GM21526 (cell line): ENCODE measurements at regions not wholly inside any gene's neighbourhood (a gene's known extent, or its start where the extent isn't known, plus 50 kb on each side); places are given as distances from the start of the nearest gene placed in this dataset.
"Not testable (repeated sequence)": the region's sequence is repeated elsewhere in the genome, so short reads cannot be mapped to it uniquely, and the experiment has no call there.

Experiments
- ATAC-seq: cut with Tn5 transposase; IDR thresholded peaks from one replicate; pipeline ENCODE4 v1.9.1; 2021; ENCODE audit warnings: moderate library complexity; ENCODE audit not compliant: unreplicated experiment, low FRiP score

DNA sequence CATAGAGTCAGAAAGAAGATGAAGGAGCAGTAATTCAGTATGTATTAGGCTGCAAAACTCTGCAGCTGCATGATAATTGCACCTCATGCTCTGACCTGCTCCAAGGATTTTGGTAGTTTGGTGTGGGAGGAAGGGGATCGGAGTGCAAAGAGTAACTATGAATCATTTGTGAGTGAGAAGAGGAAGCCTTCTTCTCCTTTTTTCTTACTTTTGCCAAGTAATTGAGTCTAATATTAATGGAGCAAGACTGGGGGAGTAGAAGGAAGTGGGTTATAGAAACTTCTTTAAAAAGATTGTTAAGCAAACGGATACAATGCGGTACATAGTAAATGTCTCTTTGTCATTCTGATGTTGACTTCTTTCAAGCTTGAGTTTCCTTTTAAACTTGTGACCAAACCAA, 276.5 kb downstream of the EDEM1 start:
- ATAC-seq = no peak

DNA sequence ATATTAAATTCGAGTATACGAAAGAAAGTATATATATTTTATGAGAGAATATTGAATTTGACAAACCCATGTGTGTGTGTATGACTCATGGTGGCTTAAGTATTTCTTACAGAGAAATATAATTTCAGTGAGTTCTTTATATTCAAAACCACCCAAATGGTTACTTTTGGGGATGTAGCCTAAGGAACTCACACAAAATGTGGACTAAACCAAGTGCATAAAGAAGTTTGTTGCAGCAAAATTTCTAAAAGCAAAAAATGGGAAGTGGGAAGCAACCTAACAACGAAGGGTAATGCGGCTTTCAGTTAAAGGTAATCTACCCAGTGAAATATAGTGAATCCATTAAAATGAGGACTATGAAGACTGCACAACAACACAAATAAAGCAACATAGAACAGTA, 277.1 kb downstream of the EDEM1 start:
- no peak for ATAC-seq

DNA sequence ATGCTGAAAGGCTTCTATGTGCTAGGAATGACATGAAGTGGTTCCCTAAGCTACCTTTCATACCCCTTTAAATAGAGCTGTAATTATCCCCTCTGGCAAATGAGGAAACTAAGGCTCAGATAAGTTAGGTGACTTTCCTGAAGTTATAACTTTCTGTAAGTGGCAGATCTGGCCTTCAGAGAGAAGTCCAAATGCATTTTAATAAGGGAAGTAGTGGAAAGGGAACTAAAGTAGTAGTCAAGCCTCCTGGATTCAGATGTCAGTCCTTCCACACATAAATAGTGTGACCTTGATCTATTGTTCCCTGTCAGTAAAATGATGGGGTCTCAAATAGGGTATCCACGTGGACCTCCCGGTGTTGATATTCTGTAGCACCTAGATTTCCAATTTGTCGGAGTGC, 277.7 kb downstream of the EDEM1 start:
- no peak for ATAC-seq

DNA sequence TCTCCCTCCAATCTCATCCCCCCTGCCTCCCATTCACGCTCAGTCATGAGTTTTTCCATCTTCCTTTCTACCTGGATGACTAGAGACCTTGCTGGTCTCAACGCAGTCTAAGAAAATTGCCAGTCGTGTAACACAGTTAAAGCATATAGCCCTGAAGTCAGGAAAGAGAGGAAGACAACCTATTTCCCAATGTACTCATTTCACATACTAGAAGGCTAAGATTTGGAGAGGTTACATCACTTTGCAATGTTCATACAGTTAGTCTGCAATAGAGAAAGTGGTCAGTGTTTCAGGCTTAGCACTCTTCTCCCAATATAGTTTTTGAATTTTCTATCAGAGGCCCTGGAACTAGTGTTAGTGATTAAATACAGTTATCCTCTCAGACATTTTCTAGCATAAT, 278.6 kb downstream of the EDEM1 start:
- no peak for ATAC-seq

DNA sequence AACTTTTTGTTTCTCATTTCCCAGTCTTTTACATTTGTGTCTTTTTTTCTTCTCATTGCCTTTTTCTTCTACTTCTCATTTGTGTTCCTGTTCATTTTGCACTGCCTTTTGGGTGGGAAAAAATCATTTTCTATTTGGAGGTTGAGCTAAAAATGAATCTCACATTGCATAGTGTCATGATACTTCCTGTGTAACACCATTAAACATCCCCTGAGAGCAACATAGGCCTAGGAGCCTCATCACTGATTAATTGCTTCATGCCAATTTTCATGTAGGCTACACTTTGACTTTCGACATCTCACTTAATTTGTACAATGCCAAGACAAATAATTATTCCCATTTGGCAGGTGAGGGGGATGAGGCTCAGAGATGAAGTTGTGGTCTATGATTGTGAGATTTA, 279.2 kb downstream of the EDEM1 start:
- ATAC-seq = no peak

DNA sequence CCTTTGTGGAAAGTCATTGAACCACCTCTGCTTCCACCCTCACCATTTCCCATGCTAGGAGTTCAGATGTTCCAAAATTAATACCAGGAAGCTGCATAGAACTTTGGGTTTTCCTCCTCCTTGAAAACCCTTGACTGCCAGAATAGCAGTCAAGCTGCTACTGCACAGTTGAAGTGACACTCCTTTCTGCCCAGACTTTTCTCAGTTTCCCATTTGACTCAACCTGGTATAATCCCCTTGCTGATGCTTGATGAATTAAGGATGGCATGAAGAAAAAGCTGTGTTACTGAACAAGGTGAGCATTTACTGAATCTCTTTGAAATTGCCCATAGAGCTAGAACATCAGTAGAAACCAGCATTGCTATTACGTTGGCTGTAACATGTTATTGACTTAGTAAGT, 286.0 kb downstream of the EDEM1 start:
- ATAC-seq = no peak

DNA sequence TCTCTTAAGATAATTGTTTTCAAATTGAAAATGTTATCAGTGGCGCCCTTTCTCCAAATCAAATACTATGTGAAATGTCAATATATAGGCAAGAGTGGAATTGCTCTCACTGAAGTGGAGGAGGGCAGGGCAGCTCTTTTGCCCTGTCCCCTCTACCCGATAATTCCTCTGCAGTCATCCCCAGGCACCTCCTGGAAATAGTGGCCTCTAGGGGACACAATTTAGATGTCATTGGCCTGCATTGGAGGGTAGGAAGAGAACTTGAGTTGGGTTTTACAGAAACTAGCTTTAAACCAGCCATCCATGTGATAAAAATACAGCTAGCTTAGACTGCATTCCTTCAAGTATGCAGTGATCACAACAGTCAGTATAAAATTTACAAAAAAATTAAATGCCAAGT, 288.9 kb downstream of the EDEM1 start:
- ATAC-seq = no peak

DNA sequence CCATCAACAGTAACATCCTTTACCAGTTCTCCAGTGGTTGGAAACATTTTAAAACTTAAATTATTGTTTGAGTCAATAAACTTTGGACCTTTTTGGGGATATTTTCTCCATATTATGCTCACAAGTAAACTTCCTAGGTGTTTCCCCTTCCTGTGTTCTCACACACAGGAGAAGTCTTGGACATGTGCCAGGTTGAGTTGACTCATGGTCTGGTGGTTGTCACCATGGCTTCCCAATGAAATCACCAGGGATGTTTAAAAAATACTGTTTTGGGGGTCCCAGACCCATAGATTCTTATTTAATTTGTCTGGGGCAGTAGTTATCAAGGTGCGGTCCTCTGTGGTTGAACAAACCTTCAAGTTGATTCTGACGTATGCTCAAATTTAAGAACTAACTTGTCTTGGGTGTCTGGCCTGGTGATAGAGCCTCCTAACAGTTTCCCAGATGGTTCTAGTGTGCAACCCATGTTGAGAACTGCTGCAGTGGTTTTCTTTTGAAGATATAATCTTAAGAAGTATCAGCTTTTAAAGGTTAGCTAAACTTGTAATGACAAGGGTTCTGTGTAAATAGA, 291.8 kb downstream of the EDEM1 start:
- no peak for ATAC-seq

DNA sequence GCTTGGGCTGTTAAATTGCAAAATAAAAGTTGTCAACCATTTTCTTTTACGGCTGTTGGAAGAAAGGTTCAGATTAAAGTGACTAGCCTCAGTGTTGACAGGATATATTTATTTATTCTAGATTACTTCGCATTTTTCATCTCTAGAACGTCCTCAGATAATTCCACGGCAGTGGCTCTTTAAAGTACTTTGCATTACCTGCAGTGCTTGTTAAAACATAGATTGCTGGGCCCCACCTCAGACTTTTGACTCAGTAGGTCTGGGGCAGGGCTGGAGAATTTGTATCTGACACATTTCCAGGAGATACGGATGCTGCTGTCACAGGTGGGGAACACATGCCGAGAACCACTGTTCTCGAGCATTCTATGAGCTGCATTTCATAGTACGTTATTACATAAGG, 292.7 kb downstream of the EDEM1 start:
- ATAC-seq = no peak

DNA sequence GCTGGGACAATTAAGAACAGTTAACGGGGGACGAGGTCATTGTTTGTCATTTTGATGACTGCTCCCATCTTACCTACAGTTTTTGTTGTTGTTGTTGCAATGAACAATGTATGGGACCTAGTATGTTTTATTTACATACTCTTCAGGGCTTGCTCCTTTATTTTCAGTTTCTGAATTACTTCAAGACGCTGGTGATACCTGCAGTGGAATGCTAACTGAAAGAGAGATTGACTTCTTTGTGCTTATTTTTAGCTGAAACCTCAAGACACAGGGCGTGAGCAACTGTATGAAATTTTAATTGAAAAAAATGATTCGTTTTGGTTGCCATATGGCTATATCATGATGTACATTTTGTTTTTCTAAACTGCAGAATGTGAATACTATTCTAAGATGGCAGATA, 297.9 kb downstream of the EDEM1 start:
- ATAC-seq = no peak

DNA sequence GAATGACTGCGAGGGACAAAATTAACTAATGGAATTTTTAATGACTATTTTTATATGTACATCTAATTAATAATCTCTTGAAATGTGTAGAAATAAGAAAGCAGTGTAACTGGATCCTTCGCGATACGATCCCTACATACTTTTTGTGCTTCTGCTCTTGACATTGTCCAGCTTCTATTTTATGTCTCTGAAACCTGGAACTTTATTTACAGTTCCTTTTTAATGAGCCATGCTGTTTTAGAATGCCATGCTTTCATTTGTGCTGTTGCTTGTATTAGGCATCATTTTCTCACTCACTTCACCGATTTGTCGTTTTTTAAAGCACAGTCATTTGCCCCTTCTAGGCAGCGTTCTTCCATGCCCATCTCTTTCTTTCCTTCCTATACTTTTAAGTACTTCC, 301.3 kb downstream of the EDEM1 start:
- ATAC-seq = no peak

DNA sequence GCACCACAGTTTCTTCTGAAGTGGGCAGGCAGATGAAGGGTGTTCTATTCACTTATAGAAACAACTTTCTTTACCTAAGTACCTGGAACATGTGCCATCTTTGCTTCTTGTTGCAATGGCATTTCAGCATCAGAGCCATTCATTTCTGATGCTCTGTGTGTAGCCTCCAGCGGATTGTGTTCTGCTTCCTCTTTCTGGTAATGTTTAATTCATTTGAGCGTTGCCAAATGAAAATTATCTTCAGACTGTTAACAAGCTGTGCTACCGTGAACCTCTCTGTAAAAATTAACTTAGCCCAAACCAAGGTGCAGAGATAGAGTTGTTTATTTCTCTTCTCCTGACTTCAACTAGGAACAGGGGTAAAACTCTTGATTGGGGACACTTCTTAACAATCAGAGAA, 302.0 kb downstream of the EDEM1 start:
- ATAC-seq = no peak

DNA sequence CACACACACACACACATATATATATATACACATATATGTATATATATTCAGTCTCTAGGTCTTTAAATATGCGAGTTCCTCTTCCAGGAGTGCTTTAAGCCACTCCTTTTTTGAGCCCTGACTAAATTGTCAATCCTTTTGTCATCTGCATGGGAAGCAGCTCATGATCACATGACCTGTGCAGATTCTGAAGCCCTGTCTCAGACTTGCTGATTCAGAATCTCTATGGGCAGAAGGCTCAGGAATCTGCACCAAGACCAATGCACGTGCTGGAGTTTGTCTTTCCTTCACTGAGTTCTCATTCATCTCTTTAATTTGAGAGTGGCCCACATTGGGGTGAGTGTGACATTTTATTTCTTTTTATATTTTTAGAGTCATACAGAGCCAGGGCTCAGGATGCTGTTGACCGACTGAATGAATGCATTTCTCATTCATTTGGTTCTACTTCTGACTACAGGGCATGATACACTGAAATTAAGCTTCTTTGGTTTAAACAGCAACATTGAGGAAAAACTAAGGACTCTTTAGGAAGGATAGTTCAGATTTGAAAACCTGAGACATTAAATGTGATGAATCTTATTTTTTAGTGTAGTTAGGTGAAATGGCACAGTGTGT, 307.5 kb downstream of the EDEM1 start:
- ATAC-seq = no peak

DNA sequence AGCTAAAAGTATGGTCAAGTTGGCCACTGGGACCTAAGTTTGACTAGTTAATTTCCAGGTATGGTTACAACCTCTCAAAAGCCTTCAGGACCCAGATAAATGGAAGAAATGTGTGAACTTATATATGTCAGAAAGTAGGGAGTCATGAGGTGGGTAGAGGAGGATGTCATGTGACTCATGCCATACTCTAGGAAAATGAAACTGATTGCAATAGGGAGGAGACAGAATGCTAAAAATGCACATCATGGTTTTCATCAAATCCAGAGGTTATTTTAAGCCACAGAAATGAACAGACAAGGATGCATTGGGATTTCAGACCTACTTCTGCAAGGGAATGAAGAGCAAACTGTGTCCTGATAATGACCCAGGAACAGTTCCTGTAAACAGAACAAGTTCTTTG, 310.0 kb downstream of the EDEM1 start:
- ATAC-seq = no peak

DNA sequence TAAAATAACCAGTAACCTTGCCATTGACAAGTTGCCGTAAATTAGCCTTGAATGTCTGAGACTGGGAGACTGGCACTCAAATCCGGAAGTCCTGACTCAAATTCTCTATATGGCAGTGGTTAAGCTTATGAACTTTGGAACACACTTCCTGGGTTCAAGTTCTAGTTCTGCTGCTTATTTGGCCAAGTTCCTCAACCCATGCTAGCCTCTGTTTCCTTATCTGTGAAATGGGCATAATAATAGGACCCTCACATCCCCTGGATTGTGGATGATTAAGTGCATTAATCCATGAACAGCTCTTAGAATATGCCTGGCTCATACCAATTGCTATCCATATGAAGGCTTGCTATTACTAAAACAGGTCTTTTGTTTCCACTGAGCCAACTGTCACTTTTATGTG, 311.5 kb downstream of the EDEM1 start:
- peak; percentile 38 for ATAC-seq

DNA sequence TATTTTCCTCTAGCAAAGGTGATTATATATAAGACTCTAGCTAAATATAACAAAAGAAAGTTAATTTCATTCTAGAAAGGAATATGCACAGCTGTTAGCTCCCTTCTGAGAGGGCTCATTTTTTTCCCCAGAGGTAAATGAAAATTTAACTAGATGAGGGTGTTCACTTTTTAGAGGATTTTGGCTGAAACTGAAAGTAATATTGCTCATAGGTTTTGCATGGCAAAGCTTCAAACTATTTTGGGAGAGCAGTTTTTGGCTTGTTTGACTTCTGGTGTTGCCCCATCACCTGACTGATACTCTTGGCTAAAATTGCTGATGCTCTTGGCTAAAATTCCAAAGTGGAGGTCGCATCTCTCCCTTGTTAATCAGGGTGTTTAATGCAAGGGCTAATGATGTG, 311.9 kb downstream of the EDEM1 start:
- ATAC-seq = peak; percentile 93

DNA sequence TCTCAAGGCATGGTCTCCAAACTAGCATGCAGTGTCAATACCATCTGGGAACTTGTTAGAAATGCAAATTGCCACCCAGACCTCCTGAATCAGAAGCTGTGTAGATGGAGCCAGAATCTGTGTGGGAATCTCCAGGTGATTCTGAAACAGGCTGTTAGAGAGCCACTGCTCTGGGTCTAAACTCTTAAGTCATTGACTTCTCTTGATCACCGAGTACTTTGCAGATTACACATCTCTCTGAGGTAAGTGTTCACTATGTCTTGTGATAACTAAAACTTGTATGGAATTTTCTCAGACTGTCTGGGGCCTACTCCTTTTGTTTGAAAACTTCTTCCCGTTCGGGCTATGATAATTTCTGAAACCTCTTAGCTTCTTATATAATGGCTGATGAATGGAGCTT, 315.6 kb downstream of the EDEM1 start:
- ATAC-seq = no peak

DNA sequence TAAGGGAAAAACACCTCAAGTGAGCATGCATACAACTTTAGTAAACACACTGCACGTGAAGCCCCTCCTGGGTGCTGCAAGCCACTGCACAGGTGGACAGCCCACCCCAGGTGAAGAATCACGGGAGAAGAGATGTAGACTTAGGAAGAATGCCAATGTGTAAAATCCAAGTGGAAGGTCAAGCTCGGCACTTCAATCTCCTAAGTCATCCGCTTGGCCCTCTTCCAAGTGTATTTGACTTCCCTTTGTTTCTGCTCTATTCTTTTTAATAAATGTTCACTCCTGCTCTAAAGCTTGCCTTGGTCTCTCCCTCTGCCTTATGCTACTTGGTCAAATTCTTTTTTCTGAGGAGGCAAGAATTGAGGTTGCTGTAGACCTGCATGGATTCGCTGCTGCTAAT, 316.6 kb downstream of the EDEM1 start:
- no peak for ATAC-seq

DNA sequence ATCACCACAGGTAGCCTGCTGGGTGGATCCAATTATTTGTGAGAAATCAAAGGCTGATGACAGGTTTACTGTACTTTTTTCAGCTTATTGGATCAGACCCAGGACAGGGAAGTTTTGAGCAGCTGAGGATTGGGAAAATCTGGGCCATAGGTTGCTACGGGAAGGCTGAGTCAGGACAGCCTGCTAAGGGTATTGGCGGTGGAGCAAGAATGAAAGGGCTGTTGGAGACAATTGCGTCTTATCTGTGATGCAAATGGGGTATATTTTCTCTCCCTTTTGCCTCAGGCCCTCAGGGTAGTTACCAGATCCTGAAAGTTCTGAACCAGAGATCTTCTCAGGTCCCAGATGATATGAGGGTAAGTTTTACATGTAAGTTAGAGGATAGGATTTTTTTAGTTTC, 317.7 kb downstream of the EDEM1 start:
- no peak for ATAC-seq

DNA sequence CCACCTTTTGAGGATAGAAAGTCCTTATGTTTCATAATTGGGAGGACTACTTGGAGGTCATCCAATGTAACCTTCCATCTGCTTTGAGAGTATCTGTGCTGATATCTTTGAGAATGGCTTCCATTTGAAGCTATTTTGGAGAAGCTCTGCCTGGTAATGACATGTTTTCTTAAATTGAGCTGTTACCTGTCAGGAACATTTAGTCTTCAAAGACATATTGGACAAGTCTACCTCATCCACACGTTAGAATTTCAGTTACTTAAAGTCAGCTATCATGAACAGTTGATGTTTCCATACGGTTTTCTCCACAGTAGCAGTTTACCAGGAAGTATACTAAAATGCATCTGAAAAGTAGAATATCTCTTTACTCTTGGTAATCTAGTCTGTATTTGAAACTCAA, 318.5 kb downstream of the EDEM1 start:
- no peak for ATAC-seq

DNA sequence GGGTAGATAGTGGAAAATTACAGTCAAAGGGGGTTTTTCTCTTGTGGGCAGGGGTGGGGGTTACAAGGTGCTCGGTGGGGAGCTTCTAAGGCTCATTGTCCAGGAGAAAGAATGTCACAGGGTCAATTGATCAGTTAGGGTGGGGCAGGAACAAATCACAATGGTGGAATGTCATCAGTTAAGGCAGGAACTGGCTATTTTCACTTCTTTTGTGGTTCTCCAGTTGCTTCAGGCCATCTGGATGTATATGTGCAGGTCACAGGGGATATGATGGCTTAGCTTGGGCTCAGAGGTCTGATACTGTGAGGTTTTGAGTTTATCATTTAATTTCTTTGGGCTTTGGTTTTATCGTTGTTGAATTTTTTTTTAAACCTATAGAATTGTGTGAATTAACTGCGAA, 321.4 kb downstream of the EDEM1 start:
- ATAC-seq = not testable (repeated sequence)

DNA sequence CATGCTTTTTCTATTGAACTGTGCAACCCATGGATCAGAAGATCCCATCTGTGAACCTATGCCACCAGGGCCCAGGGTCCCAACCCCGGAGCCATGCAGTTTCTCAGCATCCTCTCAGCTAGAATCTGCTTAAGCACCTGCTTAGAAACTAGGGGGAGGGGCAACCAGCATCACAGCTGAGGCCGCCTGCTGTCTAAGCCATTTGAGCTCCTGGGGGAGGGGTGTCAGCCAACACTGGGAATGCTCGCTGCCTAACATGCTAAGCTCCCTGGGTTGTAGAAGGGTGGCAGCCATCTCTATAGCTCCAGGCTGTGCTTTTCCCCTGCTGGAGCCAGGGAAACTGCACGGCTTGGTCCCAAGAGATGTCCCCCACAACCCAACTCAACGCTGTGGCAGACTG, 322.8 kb downstream of the EDEM1 start:
- no peak for ATAC-seq

DNA sequence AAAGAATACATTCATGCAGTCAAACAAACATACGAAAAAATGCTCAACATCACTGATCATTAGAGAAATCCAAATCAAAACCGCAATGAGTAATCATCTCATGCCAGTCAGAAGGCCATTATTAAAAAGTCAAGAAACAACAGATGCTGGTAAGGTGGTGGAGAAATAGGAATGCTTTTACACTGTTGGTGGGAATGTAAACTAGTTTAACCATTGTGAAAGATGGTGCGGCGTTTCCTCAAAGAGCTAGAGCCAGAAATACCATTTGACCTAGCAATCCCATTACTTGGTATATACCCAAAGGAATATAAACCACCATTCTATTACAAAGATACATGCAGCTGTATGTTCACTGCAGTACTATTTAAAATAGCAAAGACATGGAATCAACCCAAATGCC, 330.4 kb downstream of the EDEM1 start:
- ATAC-seq = no peak
